Thyroid gland (tissue), 4 donors: ENCODE measurements at regions not wholly inside any gene's neighbourhood (a gene's known extent, or its start where the extent isn't known, plus 50 kb on each side); places are given as distances from the start of the nearest gene placed in this dataset.

Experiments used
- DNase-seq, 2 donors: peaks; one replicate each; pipeline ENCODE4 v3.0.0-alpha.2; 2019
- H3K27ac ChIP-seq, 3 donors: fragments of 200-600 bp; sonication (generic); 1 replicate in 2 of 3; 2 replicates in 1 of 3; pipeline ENCODE4 v1.5.1; 2016 to 2019; ENCODE audit warnings: mild to moderate bottlenecking in 1 of 3, moderate library complexity in 1 of 3
- H3K27me3 ChIP-seq: fragments of 200-600 bp; sonication (generic); one replicate; pipeline ENCODE4 v1.5.1; 2019
- H3K36me3 ChIP-seq, 2 donors: fragments of 200-600 bp; sonication (generic); one replicate each; pipeline ENCODE4 v1.5.1; 2016 to 2019
- H3K4me1 ChIP-seq, 2 donors: fragments of 200-600 bp; sonication (generic); one replicate each; pipeline ENCODE4 v1.5.1; 2017 to 2019
- H3K4me3 ChIP-seq, 3 donors: fragments of 200-600 bp; sonication (generic); replicated peaks in 1 of 3; 1 replicate in 2 of 3; 2 replicates in 1 of 3; pipeline ENCODE4 v1.5.1; 2016; ENCODE audit warnings: mild to moderate bottlenecking in 1 of 3
- H3K9me3 ChIP-seq: fragments of 200-600 bp; sonication (generic); one replicate; pipeline ENCODE4 v1.5.1; 2017
- CTCF ChIP-seq, 6 experiments: fragments of 200-600 bp in 3 of 6; fragments of 450-650 bp in 3 of 6; sonication (generic) in 3 of 6; IDR thresholded peaks; one replicate each; pipeline ENCODE4 v1.5.1; 2016 to 2019; ENCODE audit warnings: antibody characterized with exemption in 6 of 6, mild to moderate bottlenecking in 2 of 6, inconsistent platforms in 1 of 6, moderate library complexity in 1 of 6
- POLR2A ChIP-seq, 2 donors: fragments of 450-650 bp; IDR thresholded peaks; one replicate each; pipeline ENCODE4 v1.6.1; 2017; ENCODE audit warnings: antibody characterized with exemption in 2 of 2, mild to moderate bottlenecking in 2 of 2, moderate library complexity in 1 of 2
- WGBS, 2 donors: methylation state at CpG; one replicate each; pipeline ENCODE4 v1.1.5; 2017; 5-methylcytosine and 5-hydroxymethylcytosine counted together
- intact Hi-C: fragments of 100-400 bp; cut with DNase I; formaldehyde crosslinking; loops from one replicate; pipeline ENCODE4 v1.15.1; 2023

- Histone ChIP-seq H3K4me3 (no peak overlapping the region), H3K27me3 (no peaks in the 10 kb centered on the region), H3K27ac (peak overlapping the region; percentile 73 to 89 (median 77)), H3K36me3 (no peaks in the 10 kb centered on the region), H3K9me3 (no peaks in the 10 kb centered on the region), H3K4me1 (peaks cover 27 to 34% of the 10 kb centered on the region in 2 donors)
- DNase-seq: no peak
- TF ChIP-seq POLR2A (IDR thresholded peaks at IDR 0.05): no peak
- no peak for TF ChIP-seq CTCF (IDR thresholded peaks at IDR 0.05)
- 59 to 67% methylated on average over 8 of the region's 8 CpGs for WGBS, 2 donors
- intact Hi-C loops: no loop called here
Measured at GRCh38 chr17:77733576-77734296, 224.8 kb upstream of the TNRC6C start.

GRCh38 chr17:77734371-77735080, 224.0 kb upstream of the TNRC6C start:
- Histone ChIP-seq H3K27me3 (no peaks in the 10 kb centered on the region), H3K4me3 (no peak overlapping the region), H3K27ac (peak overlapping the region; percentile 73 to 89 (median 77)), H3K9me3 (no peaks in the 10 kb centered on the region), H3K4me1 (peaks cover 27 to 40% of the 10 kb centered on the region in 2 donors), H3K36me3 (no peaks in the 10 kb centered on the region)
- TF ChIP-seq POLR2A (IDR thresholded peaks at IDR 0.05): no peak
- peak in 1 of 6 experiments; percentile 12 for TF ChIP-seq CTCF (IDR thresholded peaks at IDR 0.05)
- DNase-seq: peak; percentile 88 to 89
- intact Hi-C loops: no loop called here
- 5 to 31% methylated on average over 11 to 13 of the region's 19 CpGs for WGBS, 2 donors

- peak in 1 of 6 experiments; percentile 1 for TF ChIP-seq CTCF (IDR thresholded peaks at IDR 0.05)
- TF ChIP-seq POLR2A (IDR thresholded peaks at IDR 0.05): no peak
- H3K27me3 ChIP-seq: no peaks in the 10 kb centered on the region
- H3K36me3 ChIP-seq: no peaks in the 10 kb centered on the region
- WGBS, 2 donors: 30 to 50% methylated on average over 2 to 7 of the region's 10 CpGs
- no peaks in the 10 kb centered on the region for H3K9me3 ChIP-seq
- H3K27ac ChIP-seq: peak overlapping the region; percentile 73 to 89 (median 77)
- peaks cover 27 to 40% of the 10 kb centered on the region in 2 donors for H3K4me1 ChIP-seq
- intact Hi-C loops: no loop called here
- no peak overlapping the region for H3K4me3 ChIP-seq
- DNase-seq: no peak
Measured at GRCh38 chr17:77735081-77735565, 223.4 kb upstream of the TNRC6C start.

- Histone ChIP-seq H3K9me3 (no peaks in the 10 kb centered on the region), H3K27ac (peak overlapping the region; percentile 73 to 89 (median 77)), H3K27me3 (no peaks in the 10 kb centered on the region), H3K4me3 (no peak overlapping the region), H3K36me3 (no peaks in the 10 kb centered on the region), H3K4me1 (peaks cover 27 to 40% of the 10 kb centered on the region in 2 donors)
- WGBS, 2 donors: 5 to 23% methylated on average over 6 of the region's 7 CpGs
- peak; percentile 83 to 90 for DNase-seq
- TF ChIP-seq CTCF (IDR thresholded peaks at IDR 0.05) (no peak), POLR2A (IDR thresholded peaks at IDR 0.05) (peak in 1 of 2 donors; percentile 14)
- intact Hi-C loops: no loop called here
Measured at GRCh38 chr17:77735566-77736198, 222.8 kb upstream of the TNRC6C start.
